ENCODE measurements at regions not wholly inside any gene's neighbourhood (a gene's known extent, or its start where the extent isn't known, plus 50 kb on each side); places are given as distances from the start of the nearest gene placed in this dataset. TPM values are rescaled to one million over a fixed set of nuclear protein-coding genes. Genes with fewer than 3 reads are reported as not detected.

Small RNA genes in the stretch of these regions (small RNA-seq; reads per million reads assigned to genes)
- gene RF00019 (ENCODE audit: low replicate concordance) (not detected), gene RNA5SP180 (ENCODE audit: low replicate concordance) (not detected)

Measured in temporal lobe (tissue), 1 donor.